CD4-positive, alpha-beta T cell treated with Interleukin-6 for 4 hours (primary cell): ENCODE measurements at regions not wholly inside any gene's neighbourhood (a gene's known extent, or its start where the extent isn't known, plus 50 kb on each side); places are given as distances from the start of the nearest gene placed in this dataset.

Experiments used
- DNase-seq: peaks from one replicate; pipeline ENCODE4 v3.0.0-alpha.2; 2020; ENCODE audit warnings: mixed read lengths

- no peak for DNase-seq
These were observed 143.1 kb upstream of the ZNF236 start for GRCh38 chr18:76679259-76679658.

- no peak for DNase-seq
These were observed 144.1 kb upstream of the ZNF236 start for GRCh38 chr18:76678248-76678647.

- no peak for DNase-seq
These were observed 147.8 kb upstream of the ZNF236 start for GRCh38 chr18:76674596-76674995.

GRCh38 chr18:76673281-76674185 lies 148.8 kb upstream of the ZNF236 start:
- no peak for DNase-seq

GRCh38 chr18:76672627-76673026 lies 149.7 kb upstream of the ZNF236 start:
- DNase-seq: no peak

GRCh38 chr18:76670564-76671288 lies 151.6 kb upstream of the ZNF236 start:
- DNase-seq: no peak

- DNase-seq: no peak
These were observed 153.8 kb upstream of the ZNF236 start for GRCh38 chr18:76668546-76668945.

GRCh38 chr18:76668119-76668518 lies 154.2 kb upstream of the ZNF236 start:
- DNase-seq: no peak

GRCh38 chr18:76667603-76668002 lies 154.8 kb upstream of the ZNF236 start:
- DNase-seq: no peak

GRCh38 chr18:76662626-76663025 lies 159.7 kb upstream of the ZNF236 start:
- DNase-seq: no peak

- DNase-seq: no peak
These were observed 161.7 kb upstream of the ZNF236 start for GRCh38 chr18:76660571-76661192.

- DNase-seq: no peak
These were observed 163.6 kb upstream of the ZNF516 start for GRCh38 chr18:76658627-76659026.

GRCh38 chr18:76657911-76658470 lies 162.9 kb upstream of the ZNF516 start:
- DNase-seq: no peak

- DNase-seq: no peak
These were observed 162.1 kb upstream of the ZNF516 start for GRCh38 chr18:76656925-76657827.

- no peak for DNase-seq
These were observed 159.5 kb upstream of the ZNF516 start for GRCh38 chr18:76654577-76654976.

- no peak for DNase-seq
These were observed 152.3 kb upstream of the ZNF516 start for GRCh38 chr18:76647322-76647721.

GRCh38 chr18:76644580-76644979 lies 149.5 kb upstream of the ZNF516 start:
- DNase-seq: no peak

GRCh38 chr18:76643996-76644395 lies 149.0 kb upstream of the ZNF516 start:
- no peak for DNase-seq

- DNase-seq: no peak
These were observed 148.2 kb upstream of the ZNF516 start for GRCh38 chr18:76643199-76643598.

- no peak for DNase-seq
These were observed 145.4 kb upstream of the ZNF516 start for GRCh38 chr18:76640438-76640837.

GRCh38 chr18:76634564-76634963 lies 139.5 kb upstream of the ZNF516 start:
- DNase-seq: no peak

GRCh38 chr18:76633588-76634269 lies 138.7 kb upstream of the ZNF516 start:
- no peak for DNase-seq
